Calu3 (cell line): ENCODE measurements at regions not wholly inside any gene's neighbourhood (a gene's known extent, or its start where the extent isn't known, plus 50 kb on each side); places are given as distances from the start of the nearest gene placed in this dataset.

Source experiments
- BruUV-seq: library from RNA; stranded (reverse); fragments of 400-500 nt; replicated peaks from 2 replicates; lab custom pipeline; 2021; lab: Mats Ljungman, UMichigan
- CTCF ChIA-PET: fragments of 300-600 bp; sonication (Branson Sonifier 250); formaldehyde crosslinking; loops from one replicate; lab custom pipeline; 2022; ENCODE audit warnings: antibody characterized with exemption; lab: Charles Lee
- DNase-seq: peaks from one replicate; pipeline ENCODE4 v3.0.0; 2022
- H3K27ac Mint-ChIP-seq: one replicate; pipeline ENCODE4 v1.8.0; 2022; ENCODE audit warnings: mixed read lengths; ENCODE audit not compliant: unreplicated experiment
- H3K27me3 Mint-ChIP-seq: one replicate; pipeline ENCODE4 v1.8.0; 2022; ENCODE audit warnings: mixed read lengths; ENCODE audit not compliant: unreplicated experiment
- H3K36me3 Mint-ChIP-seq: one replicate; pipeline ENCODE4 v1.8.0; 2022; ENCODE audit warnings: mild to moderate bottlenecking, moderate library complexity, mixed read lengths; ENCODE audit not compliant: insufficient read depth, unreplicated experiment
- H3K4me1 Mint-ChIP-seq: one replicate; pipeline ENCODE4 v1.8.0; 2022; ENCODE audit warnings: mild to moderate bottlenecking, low read depth, mixed read lengths; ENCODE audit not compliant: unreplicated experiment
- H3K4me3 Mint-ChIP-seq: one replicate; pipeline ENCODE4 v1.8.0; 2022; ENCODE audit warnings: mild to moderate bottlenecking, low read depth, moderate library complexity, mixed read lengths; ENCODE audit not compliant: unreplicated experiment
- H3K9me3 Mint-ChIP-seq: one replicate; pipeline ENCODE4 v1.8.0; 2022; ENCODE audit warnings: low read depth, mixed read lengths; ENCODE audit not compliant: unreplicated experiment
- CTCF ChIP-seq: fragments of 200-600 bp; IDR thresholded peaks from one replicate; pipeline ENCODE4 v1.8.0; 2022; ENCODE audit warnings: antibody characterized with exemption; ENCODE audit not compliant: unreplicated experiment
- intact Hi-C: fragments of 100-400 bp; cut with micrococcal nuclease; formaldehyde crosslinking; loops from one replicate; pipeline ENCODE4 v1.10.0; 2022; ENCODE audit not compliant: unreplicated experiment

DNA sequence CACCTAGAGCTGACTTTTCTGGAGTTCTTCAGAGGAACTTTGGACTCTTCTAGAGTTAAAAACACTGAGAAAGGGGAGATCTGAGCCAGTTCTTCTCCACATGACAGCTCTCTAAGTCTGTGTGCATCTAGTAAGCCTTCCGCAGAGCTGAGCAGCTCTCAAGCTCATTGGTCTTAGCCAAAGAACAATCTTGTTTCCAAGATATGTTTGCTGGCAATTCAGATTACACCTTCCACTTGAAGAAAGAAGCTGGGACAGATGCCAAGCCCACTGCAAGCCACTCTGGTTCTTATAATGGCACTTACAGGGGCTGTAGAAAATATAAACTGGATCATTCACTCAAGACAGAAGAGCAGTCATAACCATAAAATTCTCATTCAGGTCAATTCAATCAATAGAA is 134.1 kb upstream of the TOX3 start:
- DNase-seq, result no peak
- intact Hi-C loops, result no loop called here
- CTCF ChIA-PET, result no interaction called here
- Mint-ChIP-seq H3K9me3 (peaks cover 7% of the 10 kb centered on the region), H3K36me3 (no peaks in the 10 kb centered on the region), H3K27ac (no peak overlapping the region), H3K4me1 (peaks cover 10% of the 10 kb centered on the region), H3K27me3 (no peaks in the 10 kb centered on the region), H3K4me3 (no peak overlapping the region)
- TF ChIP-seq CTCF, result no peak
- no TSS peak for BruUV-seq

DNA sequence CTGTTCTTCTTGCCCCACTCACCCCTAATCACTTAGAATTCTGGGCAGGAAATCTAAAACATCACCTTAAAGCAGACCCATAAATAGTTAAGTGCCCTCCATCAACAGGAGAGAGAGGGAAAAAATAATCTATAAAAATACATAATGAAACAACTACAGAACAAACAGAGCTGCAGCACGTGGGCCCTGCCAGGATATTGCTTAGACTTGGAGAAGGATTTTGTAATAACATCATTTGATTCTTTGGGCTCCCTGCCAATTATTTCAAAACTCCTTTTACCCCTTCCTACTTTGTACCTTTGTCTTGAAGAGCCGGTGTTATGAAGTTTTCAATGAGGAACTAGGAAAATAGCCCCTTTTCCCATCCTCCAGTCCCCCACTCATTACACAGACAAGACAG is 130.6 kb upstream of the TOX3 start:
- TF ChIP-seq CTCF, result no peak
- CTCF ChIA-PET, result interaction anchor here (0.8 kb wide), 1 partner anchor 102 kb away, joined by 3 read pairs; no protein-coding TSS in a partner anchor
- DNase-seq, result peak; percentile 16
- H3K9me3 Mint-ChIP-seq, result no peaks in the 10 kb centered on the region
- no peak overlapping the region for H3K4me3 Mint-ChIP-seq
- H3K27me3 Mint-ChIP-seq, result no peaks in the 10 kb centered on the region
- intact Hi-C loops, result no loop called here
- no peak overlapping the region for H3K27ac Mint-ChIP-seq
- H3K36me3 Mint-ChIP-seq, result no peaks in the 10 kb centered on the region
- H3K4me1 Mint-ChIP-seq, result peaks cover 10% of the 10 kb centered on the region
- BruUV-seq, result no TSS peak

DNA sequence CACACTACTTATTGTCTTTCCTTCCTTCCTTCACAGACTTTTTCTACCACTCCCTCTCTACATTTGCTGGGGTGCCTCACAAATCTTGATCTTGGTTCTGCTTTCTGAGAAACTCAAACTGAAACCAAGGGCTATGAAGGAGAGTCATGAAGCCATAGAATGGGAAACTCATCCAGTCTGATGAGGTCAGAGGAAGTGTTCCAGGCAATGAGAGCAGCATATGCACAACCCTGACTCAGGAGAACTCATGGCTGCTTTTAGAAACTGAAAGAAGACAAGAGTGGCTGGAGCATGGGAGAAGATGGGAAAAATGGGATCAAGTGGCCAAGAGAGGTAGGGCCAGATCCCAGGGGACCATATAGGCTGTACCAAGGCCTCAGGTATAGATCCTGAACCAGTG is 130.0 kb upstream of the TOX3 start:
- no peak for DNase-seq
- no peak overlapping the region for H3K4me3 Mint-ChIP-seq
- no TSS peak for BruUV-seq

GRCh38 chr16:52671590-52671989 is 124.6 kb upstream of the TOX3 start:
- BruUV-seq, result no TSS peak
- H3K4me1 Mint-ChIP-seq, result no peaks in the 10 kb centered on the region
- no peak overlapping the region for H3K27ac Mint-ChIP-seq
- H3K27me3 Mint-ChIP-seq, result no peaks in the 10 kb centered on the region
- H3K9me3 Mint-ChIP-seq, result no peaks in the 10 kb centered on the region
- intact Hi-C loops, result no loop called here
- no peak for TF ChIP-seq CTCF
- CTCF ChIA-PET, result no interaction called here
- no peak overlapping the region for H3K4me3 Mint-ChIP-seq
- no peaks in the 10 kb centered on the region for H3K36me3 Mint-ChIP-seq
- DNase-seq, result no peak

More for the DNA sequence above, 130.0 kb upstream of the TOX3 start:
- peaks cover 10% of the 10 kb centered on the region for H3K4me1 Mint-ChIP-seq
- CTCF ChIA-PET, result no interaction called here
- TF ChIP-seq CTCF, result no peak
- no peaks in the 10 kb centered on the region for H3K9me3 Mint-ChIP-seq
- H3K27ac Mint-ChIP-seq, result no peak overlapping the region
- no peaks in the 10 kb centered on the region for H3K36me3 Mint-ChIP-seq
- intact Hi-C loops, result no loop called here
- H3K27me3 Mint-ChIP-seq, result no peaks in the 10 kb centered on the region
